Heart left ventricle (tissue), 13 donors: ENCODE measurements at regions not wholly inside any gene's neighbourhood (a gene's known extent, or its start where the extent isn't known, plus 50 kb on each side); places are given as distances from the start of the nearest gene placed in this dataset.

Source experiments
- CTCF ChIP-seq, 12 donors: fragments of 200-600 bp; sonication (generic) in 4 of 12; IDR thresholded peaks; one replicate each; pipeline versions ENCODE4 v1.5.0 to v1.8.0; 2018 to 2022; ENCODE audit warnings: antibody characterized with exemption in 12 of 12, mild to moderate bottlenecking in 5 of 12
- POLR2A ChIP-seq, 2 donors: fragments of 450-650 bp; IDR thresholded peaks; one replicate each; pipeline ENCODE4 v1.6.1; 2017; ENCODE audit warnings: antibody characterized with exemption in 2 of 2, mild to moderate bottlenecking in 2 of 2, moderate library complexity in 2 of 2
- donor health status: ischemic (EF 13 %, LVEDD 7.1; RV severe dilation, severe dysfunction).
- donor health status: DM: no; HTN: yes; CAD: no.
- donor health status: DM: no; HTN: no; CAD: no.
- donor health status: ischemic (EF 25% LVEDD 6.9; RV normal size, moderate dysfunction).
- donor health status: ischemic (EF 25% LVEDD 5.7; RV mildly dilated, moderate dysfunction).
- donor health status: ischemic (EF 35%, LVEDD 5.7; RV mildly dilated, moderate dysfunction).
- donor health status: nonischemic (EF 11% LVEDD 7.7; RV severe dilation, severe dysfunction).
- donor health status: DM: yes; HTN: yes; CAD: no.
- donor health status: PGD.
- donor health status: ischemic (EF 29% LVEDD 5.4; RV normal size, mild dysfunction).
- donor health status: nonischemic (EF 23%, LVEDD 6.1; RV moderate dilation, normal function).

GRCh38 chr21:25280061-25280460 lies 327.2 kb downstream of the MRPL39 start:
- TF ChIP-seq POLR2A (IDR thresholded peaks at IDR 0.05) (no peak), CTCF (IDR thresholded peaks at IDR 0.05) (no peak)
